GM12891 (cell line): ENCODE measurements at regions not wholly inside any gene's neighbourhood (a gene's known extent, or its start where the extent isn't known, plus 50 kb on each side); places are given as distances from the start of the nearest gene placed in this dataset.

Source experiments
- DNase-seq: peaks from one replicate; pipeline ENCODE4 v3.0.0; 2011; ENCODE audit warnings: low spot score; ENCODE audit not compliant: insufficient read length
- FAIRE-seq: peaks from 2 replicates; lab custom pipeline; 2011; peaks lifted over from hg19 to GRCh38; lab: Jason Lieb, UNC
- PAX5 ChIP-seq: IDR thresholded peaks from 2 replicates; pipeline ENCODE4 v1.6.1; 2011; ENCODE audit warnings: low read length, moderate library complexity, mild to moderate bottlenecking; ENCODE audit not compliant: insufficient read depth, severe bottlenecking
- POLR2A ChIP-seq: IDR thresholded peaks from 2 replicates; pipeline ENCODE4 v1.6.1; 2011; ENCODE audit warnings: low read depth, low read length, control low read depth
- POLR2AphosphoS5 ChIP-seq: IDR thresholded peaks from 2 replicates; pipeline ENCODE4 v1.6.1; 2011; ENCODE audit warnings: low read depth, low read length, control low read depth
- POU2F2 ChIP-seq: IDR thresholded peaks from 2 replicates; pipeline ENCODE4 v1.6.1; 2011; ENCODE audit warnings: low read depth, mild to moderate bottlenecking, control low read depth, low read length, moderate library complexity
- SPI1 ChIP-seq: IDR thresholded peaks from 2 replicates; pipeline ENCODE4 v1.6.1; 2011; ENCODE audit warnings: low read depth, low read length, control low read depth
- TAF1 ChIP-seq: IDR thresholded peaks from 2 replicates; pipeline ENCODE4 v1.6.1; 2011; ENCODE audit warnings: low read depth, low read length, control low read depth

DNA sequence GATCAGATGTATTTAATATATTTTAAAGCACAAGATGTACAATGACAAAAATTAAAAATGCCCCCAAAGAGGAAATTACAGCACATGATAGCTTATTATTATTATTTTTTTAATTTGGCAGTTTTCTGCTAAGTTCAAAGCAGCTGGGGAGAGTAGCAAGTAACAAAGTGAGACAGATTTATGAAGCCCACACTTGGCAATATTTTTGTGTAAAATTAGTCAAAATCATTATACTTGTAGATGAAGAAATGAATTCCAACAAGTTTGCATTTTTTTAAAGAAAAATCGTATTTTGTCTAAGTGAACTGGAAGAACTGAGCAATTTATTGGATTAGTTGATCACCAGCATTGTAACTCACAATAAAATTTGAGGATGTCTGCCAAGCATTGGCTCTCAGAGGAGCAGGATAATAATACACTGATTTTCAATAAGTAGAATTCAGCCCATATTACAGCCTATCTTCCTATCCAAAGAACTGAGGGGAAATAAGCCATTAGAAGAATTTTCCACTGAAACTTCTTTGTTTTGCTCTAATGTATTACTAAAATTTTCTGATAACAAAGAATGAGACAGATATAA is 215.6 kb downstream of the MAP2K6 start:
- DNase-seq (no peak), FAIRE-seq (no peak)
- no peak for TF ChIP-seq POLR2AphosphoS5
- no peak for TF ChIP-seq TAF1
- no peak for TF ChIP-seq POLR2A
- TF ChIP-seq PAX5 = no peak
- TF ChIP-seq POU2F2 = no peak
- no peak for TF ChIP-seq SPI1

GRCh38 chr17:69634844-69635243 is 220.3 kb downstream of the MAP2K6 start:
- DNase-seq (no peak), FAIRE-seq (no peak)
- TF ChIP-seq SPI1 = no peak
- TF ChIP-seq POLR2A = no peak
- no peak for TF ChIP-seq POU2F2
- TF ChIP-seq PAX5 = no peak
- no peak for TF ChIP-seq TAF1
- no peak for TF ChIP-seq POLR2AphosphoS5

DNA sequence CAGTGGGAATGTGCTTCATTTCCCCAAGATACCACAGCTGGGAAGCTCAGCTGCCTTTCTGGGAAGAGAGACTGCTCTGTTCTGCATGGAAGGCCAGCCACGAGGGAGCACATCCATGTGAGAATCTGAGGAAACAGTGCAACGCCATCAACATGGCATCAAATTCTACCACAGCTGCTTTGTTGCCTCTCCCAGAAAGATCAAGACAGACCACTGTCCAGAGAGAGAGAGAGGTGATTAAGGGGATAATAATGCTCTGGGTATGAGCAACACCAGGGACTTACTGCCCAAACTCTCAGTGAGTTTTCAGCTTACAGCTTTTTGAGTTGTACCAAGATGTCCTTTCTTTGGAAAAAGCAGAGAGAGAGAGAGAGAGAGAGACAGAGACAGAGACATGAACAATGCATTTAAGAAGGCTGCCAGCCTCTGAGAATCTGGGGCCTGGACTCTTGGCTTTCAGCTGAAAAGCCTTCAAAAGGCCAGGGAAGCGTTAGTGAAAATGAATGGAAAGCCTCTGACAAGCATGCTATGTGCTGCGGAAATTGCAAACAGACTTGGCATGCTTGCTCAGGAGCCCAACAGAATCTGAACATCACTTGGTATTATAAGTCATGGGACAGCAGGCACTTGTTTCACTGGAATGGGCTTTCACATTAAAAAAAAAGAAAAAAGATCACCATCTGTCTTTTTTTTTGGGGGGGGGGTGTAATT is 223.1 kb downstream of the MAP2K6 start:
- no peak for FAIRE-seq
- DNase-seq = no peak
- TF ChIP-seq POU2F2 (no peak), PAX5 (no peak), POLR2A (no peak), TAF1 (no peak), POLR2AphosphoS5 (no peak), SPI1 (no peak)

GRCh38 chr17:69639096-69639495 is 224.6 kb downstream of the MAP2K6 start:
- DNase-seq (no peak), FAIRE-seq (no peak)
- no peak for TF ChIP-seq POU2F2
- TF ChIP-seq POLR2A = no peak
- TF ChIP-seq TAF1 = no peak
- TF ChIP-seq PAX5 = no peak
- TF ChIP-seq POLR2AphosphoS5 = no peak
- TF ChIP-seq SPI1 = no peak

GRCh38 chr17:69640073-69640472 is 225.6 kb downstream of the MAP2K6 start:
- FAIRE-seq (no peak), DNase-seq (no peak)
- TF ChIP-seq POU2F2 = no peak
- no peak for TF ChIP-seq POLR2A
- TF ChIP-seq POLR2AphosphoS5 = no peak
- TF ChIP-seq TAF1 = no peak
- TF ChIP-seq SPI1 = no peak
- TF ChIP-seq PAX5 = no peak

- no peak for DNase-seq
- FAIRE-seq = no peak
- TF ChIP-seq SPI1 (no peak), PAX5 (no peak), POU2F2 (no peak), TAF1 (no peak), POLR2AphosphoS5 (no peak), POLR2A (no peak)
Measured at GRCh38 chr17:69643686-69644085, 229.2 kb downstream of the MAP2K6 start.

DNA sequence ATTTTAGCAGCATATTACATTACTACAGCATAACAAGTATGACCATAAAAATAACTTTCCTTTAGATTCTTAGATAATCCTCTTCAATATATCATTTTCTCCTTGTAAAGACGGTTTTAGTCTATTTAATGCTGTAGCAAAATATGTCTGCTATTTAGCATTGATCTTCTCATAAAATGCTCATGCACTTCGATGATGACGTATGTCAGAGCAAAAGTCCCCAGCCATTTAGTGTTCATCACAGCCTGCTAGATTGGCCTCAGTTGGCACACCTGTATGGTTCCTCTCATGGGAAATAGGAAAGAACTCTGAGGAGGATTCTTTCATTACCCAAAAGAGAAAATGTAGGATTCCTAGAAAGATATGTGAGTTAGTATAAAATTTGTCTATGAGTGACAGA is 232.2 kb downstream of the MAP2K6 start:
- TF ChIP-seq POLR2AphosphoS5 = no peak
- no peak for TF ChIP-seq TAF1
- no peak for TF ChIP-seq POU2F2
- TF ChIP-seq POLR2A = no peak
- TF ChIP-seq SPI1 = no peak
- no peak for TF ChIP-seq PAX5
- DNase-seq (no peak), FAIRE-seq (no peak)

GRCh38 chr17:69650881-69651280 is 236.4 kb downstream of the MAP2K6 start:
- no peak for TF ChIP-seq TAF1
- no peak for TF ChIP-seq POLR2AphosphoS5
- no peak for TF ChIP-seq SPI1
- TF ChIP-seq POU2F2 = no peak
- no peak for TF ChIP-seq PAX5
- no peak for TF ChIP-seq POLR2A
- DNase-seq (no peak), FAIRE-seq (no peak)

- FAIRE-seq = no peak
- TF ChIP-seq POLR2AphosphoS5 (no peak), POLR2A (no peak), PAX5 (no peak), TAF1 (no peak), POU2F2 (no peak), SPI1 (no peak)
- no peak for DNase-seq
Measured at GRCh38 chr17:69651921-69652320, 237.4 kb downstream of the MAP2K6 start.
